HG02852 (cell line): ENCODE measurements at regions not wholly inside any gene's neighbourhood (a gene's known extent, or its start where the extent isn't known, plus 50 kb on each side); places are given as distances from the start of the nearest gene placed in this dataset.
"Not testable (repeated sequence)": the region's sequence is repeated elsewhere in the genome, so short reads cannot be mapped to it uniquely, and the experiment has no call there.

Experiments
- ATAC-seq: cut with Tn5 transposase; IDR thresholded peaks from one replicate; pipeline ENCODE4 v1.9.1; 2021; ENCODE audit warnings: mild to moderate bottlenecking, moderate library complexity; ENCODE audit not compliant: unreplicated experiment

DNA sequence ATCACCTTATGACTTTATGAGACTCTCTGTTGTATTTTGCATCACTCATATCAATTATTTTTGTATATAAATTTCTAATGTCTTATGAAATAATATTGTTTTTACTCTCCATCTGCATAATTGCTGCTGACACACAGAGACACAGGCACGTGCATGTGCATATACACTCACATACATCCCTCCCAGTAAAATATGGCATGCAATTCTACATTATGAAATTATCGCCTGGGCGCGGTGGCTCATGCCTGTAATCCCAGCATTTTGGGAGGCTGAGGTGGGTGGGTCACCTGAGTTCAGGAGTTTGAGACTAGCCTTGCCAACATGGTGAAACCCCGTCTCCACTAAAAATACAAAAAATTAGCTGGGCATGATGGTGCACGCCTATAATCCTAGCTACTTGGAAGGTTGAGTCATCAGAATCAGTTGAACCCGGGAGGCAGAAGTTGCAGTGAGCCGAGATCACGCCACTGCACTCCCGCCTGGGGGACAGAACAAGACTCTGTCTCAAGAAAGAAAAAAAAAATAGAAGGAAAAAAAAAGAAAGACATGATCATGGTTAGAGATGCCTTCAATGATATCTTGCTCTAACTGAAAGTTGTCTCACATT lies 96.7 kb upstream of the LUZP2 start:
- ATAC-seq, result no peak

DNA sequence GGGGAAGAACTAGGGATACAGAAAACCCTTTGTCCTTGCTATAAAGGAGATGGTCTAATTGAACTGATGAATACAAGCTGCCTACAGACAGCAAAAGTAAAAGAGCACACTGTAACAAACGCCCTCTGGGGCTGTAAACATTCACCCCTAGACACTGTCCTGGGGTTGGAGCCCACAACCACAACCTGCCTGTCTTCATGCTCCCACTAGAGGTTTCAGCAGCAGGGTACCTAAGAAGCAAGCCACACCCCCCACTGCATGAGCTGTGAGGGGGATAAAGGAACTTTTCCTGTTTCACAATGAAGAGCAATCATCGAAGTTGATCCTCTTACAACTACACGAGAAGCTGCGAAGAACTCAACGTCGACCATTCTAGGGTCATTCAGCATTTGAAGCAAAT lies 90.5 kb upstream of the LUZP2 start:
- ATAC-seq, result no peak

DNA sequence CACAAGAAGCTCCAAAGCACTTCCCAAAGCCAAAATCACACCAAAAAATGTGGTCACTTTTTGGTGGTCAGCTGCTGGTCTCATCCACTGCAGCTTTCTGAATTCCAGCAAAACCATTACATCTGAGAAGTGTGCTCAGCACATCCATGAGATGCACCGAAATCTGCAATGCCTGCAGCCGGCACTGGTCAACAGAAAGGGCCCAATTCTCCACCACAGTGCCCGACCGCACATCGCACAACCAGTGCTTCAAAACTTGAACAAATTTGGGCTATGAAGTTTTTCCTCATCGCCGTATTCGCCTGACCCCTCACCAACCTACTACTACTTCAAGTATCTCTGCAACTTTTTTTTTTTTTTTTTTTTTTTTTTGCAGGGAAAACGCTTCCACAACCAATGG lies 89.9 kb upstream of the LUZP2 start:
- no peak for ATAC-seq

DNA sequence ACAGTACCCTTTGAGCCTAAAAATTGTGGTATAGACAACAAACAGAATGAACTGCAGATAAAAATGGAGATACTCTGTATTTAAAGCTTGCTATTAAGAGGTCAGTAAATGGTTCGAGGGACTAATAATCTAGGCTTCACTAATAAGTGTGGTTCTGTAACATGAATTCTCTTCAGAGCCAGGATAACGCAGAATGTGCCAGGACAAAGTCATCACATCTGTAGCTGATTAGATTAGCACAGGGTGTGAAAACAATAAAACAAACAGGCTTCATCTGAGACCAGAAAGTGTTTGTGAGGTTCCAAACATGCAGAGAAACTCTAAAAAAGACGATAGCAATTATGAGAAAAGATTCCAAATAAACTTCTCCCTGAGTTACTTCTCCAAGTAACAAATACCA lies 89.1 kb upstream of the LUZP2 start:
- no peak for ATAC-seq

DNA sequence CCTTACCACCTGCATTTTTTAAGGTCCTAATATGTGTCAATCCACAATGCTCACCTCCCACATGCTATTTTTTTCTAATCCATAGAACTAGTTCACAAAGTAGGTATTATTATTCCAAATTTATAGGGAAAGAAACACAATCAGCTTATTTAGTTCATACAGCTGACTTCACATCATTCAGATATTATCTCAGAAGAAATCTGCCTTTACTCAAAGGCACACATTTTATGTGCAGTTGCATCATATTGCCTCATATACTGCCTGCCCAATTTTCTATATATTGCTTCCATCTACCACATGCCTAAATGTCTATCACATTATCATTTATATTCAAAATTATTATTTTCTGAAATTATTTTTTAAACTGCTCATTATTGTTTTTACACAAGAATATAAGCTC lies 88.7 kb upstream of the LUZP2 start:
- no peak for ATAC-seq

DNA sequence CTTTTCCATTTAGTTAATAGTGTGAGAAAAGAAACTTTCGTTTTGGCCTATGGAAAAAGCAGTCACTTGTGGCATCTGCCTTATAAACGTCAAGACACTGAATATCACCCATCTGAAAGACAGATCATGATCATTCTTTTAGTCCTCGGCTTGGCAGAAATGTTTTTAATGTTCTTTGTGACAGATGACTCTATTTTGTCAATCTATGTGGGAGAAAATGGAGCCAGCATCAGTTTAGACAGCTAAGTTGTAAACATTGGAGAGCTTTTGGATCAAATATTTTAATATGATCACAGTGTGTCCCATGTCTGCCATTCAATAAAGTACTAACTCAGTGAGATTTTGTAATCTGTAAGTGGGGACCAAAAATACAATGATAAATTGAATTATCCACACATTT lies 85.1 kb upstream of the LUZP2 start:
- no peak for ATAC-seq

DNA sequence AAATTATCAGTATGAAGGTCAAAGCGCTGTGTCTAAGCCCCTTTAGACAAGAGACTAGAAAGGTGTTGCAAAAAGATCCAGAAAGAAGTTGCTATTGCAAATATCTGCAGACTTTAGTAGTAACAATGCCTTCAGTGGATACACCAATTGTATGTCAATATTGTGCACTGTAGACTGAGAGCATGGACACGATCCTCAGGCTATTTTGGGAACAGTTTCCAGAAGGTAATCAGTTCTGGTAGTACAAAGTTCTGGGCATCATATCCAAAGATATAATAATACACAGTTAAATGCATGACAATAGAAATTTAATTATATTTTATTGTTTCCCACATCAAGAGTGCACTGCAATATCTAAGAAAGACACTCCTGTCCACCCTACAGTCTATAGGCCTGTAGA lies 84.1 kb upstream of the LUZP2 start:
- ATAC-seq, result no peak

DNA sequence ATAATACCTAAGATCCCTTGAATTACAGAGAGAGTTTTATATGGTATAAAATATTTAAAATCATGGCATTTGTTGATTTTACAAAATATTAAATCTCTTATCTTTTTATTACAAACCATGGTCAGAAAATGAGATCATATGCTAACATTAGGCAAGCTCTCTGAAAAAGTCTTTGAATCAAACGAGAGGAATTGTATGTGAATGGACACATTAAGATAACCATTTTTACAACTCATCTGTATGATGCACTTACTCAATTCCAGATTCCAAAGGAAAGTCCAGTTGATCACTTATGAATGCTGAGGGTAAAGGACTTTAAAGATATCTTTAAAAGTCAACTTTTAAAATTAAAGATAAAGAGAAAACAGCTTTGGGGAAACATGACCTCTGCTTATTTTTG lies 83.5 kb upstream of the LUZP2 start:
- ATAC-seq, result no peak

DNA sequence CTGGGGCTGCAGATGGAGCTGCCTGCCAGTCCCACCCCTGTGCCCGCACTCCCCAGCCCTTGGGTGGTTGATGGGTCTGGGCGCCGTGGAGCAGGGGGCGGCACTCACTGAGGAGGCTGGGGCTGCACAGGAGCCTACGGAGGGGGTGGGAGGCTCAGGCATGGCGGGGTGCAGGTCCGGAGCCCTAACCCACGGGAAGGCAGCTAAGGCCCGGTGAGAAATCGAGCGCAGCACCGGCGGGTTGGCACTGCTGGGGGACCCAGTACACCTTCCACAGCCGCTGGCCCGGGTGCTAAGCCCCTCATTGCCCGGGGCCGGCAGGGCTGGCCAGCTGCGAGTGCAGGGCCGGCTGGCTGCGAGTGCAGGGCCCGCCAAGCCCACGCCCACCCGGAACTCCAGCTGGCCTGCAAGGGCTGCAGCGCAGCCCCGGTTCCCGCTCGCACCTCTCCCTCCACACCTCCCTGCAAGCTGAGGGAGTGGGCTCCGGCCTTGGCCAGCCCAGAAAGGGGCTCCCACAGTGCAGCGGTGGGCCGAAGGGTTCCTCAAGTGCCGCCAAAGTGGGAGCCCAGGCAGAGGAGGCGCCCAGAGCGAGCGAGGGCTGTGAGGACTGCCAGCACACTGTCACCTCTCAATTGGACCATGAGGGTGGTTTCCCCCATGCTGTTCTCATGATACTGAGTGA lies 80.8 kb upstream of the LUZP2 start:
- not testable (repeated sequence) for ATAC-seq

DNA sequence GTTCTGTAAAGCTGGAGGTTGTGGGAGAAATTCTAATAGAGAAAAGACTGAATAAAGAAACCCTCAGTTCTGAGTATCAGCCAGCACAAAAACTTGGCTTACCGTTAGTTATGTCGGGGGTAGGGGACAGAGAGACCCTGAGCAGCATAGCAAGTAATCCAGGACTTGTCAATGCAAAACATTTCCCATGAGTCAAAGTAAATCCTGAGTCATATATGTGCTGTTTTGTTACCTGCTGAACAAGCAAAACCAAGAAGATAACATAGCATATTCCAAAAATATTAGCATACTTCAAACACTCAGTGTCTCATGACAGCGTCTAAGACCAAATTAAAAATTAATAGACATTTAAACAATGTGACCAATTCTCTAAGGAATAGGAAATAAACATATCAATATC lies 75.1 kb upstream of the LUZP2 start:
- no peak for ATAC-seq

DNA sequence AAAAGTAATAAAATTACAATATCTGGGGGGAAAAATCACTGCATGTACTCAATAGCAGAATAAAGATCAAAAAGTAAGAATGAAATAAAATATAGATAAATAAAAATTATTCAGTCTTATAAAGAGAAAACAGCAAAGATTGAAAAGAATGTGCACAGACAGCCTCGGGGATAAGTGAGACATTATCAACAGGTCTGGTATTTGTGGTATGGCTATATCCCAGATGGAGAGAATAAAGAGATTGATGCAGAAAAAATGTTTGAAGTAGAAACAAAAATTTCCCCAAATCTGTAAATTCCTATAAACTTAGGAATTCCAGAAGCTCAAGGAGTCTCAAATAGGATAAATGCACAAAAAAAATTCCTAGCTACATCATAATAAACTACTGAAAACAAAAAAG lies 74.5 kb upstream of the LUZP2 start:
- no peak for ATAC-seq

DNA sequence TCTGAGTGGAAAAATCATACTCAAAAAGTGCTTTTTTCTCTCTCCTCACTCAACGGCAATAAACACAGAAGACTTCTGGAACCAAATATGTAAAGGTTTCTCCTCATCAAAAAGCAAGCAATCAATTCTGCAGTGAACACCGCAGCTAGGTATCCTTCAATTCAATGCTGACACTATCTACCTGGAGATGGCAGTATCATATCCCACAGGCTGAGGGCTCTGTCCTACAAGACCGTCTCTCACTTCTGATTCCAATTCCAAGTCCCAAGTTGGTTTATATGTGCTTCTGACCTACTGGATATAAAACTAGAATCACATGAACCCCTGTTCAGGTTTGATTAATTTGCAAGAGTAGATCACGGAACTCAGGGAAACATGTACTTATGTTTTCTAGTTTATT lies 59.7 kb upstream of the LUZP2 start:
- ATAC-seq, result no peak
